Progenitor cell of endocrine pancreas (in vitro differentiated cells): ENCODE measurements at regions not wholly inside any gene's neighbourhood (a gene's known extent, or its start where the extent isn't known, plus 50 kb on each side); places are given as distances from the start of the nearest gene placed in this dataset.

Experiments
- DNase-seq: peaks from one replicate; pipeline ENCODE4 v3.0.0; 2021; ENCODE audit warnings: low spot score; ENCODE audit not compliant: unreplicated experiment
- H3K27ac Mint-ChIP-seq: 2 replicates; pipeline ENCODE4 v1.8.0; 2021; ENCODE audit warnings: mild to moderate bottlenecking, moderate library complexity, mixed read lengths
- H3K27me3 Mint-ChIP-seq: 2 replicates; pipeline ENCODE4 v1.8.0; 2021; ENCODE audit warnings: mixed read lengths
- H3K36me3 Mint-ChIP-seq: 2 replicates; pipeline ENCODE4 v1.8.0; 2022; ENCODE audit warnings: mixed read lengths; ENCODE audit not compliant: insufficient read depth
- H3K4me1 Mint-ChIP-seq: 2 replicates; pipeline ENCODE4 v1.8.0; 2021; ENCODE audit warnings: low read depth, mixed read lengths
- H3K4me3 Mint-ChIP-seq: 2 replicates; pipeline ENCODE4 v1.8.0; 2021; ENCODE audit warnings: low read depth, mild to moderate bottlenecking, moderate library complexity, mixed read lengths
- H3K9me3 Mint-ChIP-seq: 2 replicates; pipeline ENCODE4 v1.8.0; 2021; ENCODE audit warnings: low read depth, mixed read lengths
- TF ChIP-seq, protein P1 (sequence below): fragments of 200-600 bp; sonication (generic); IDR thresholded peaks from one replicate; pipeline ENCODE4 v1.5.0; 2021; ENCODE audit warnings: antibody characterized with exemption, mild to moderate bottlenecking; ENCODE audit not compliant: unreplicated experiment

DNA sequence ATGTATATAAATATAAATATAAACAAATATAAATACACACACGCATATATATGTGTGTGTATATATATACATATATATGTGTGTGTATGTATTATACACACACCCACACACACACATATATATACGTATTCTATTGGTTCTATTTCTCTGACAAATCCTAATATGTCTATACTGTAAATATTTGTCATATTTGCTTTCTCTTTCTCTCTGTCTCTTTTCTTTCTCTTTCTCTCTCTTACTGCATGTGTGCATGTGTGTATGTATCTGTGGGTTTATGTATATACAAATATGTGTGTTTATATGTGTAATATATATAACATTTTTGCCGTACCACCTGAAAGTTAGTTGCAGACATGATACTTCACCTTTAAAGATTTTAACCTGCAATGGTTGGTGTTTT lies 174.2 kb upstream of the PLEKHG7 start:
- DNase-seq = no peak
- TF ChIP-seq, protein P1, sequence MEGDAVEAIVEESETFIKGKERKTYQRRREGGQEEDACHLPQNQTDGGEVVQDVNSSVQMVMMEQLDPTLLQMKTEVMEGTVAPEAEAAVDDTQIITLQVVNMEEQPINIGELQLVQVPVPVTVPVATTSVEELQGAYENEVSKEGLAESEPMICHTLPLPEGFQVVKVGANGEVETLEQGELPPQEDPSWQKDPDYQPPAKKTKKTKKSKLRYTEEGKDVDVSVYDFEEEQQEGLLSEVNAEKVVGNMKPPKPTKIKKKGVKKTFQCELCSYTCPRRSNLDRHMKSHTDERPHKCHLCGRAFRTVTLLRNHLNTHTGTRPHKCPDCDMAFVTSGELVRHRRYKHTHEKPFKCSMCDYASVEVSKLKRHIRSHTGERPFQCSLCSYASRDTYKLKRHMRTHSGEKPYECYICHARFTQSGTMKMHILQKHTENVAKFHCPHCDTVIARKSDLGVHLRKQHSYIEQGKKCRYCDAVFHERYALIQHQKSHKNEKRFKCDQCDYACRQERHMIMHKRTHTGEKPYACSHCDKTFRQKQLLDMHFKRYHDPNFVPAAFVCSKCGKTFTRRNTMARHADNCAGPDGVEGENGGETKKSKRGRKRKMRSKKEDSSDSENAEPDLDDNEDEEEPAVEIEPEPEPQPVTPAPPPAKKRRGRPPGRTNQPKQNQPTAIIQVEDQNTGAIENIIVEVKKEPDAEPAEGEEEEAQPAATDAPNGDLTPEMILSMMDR = no peak
- Mint-ChIP-seq H3K27ac (no peak overlapping the region), H3K4me1 (peaks cover 6% of the 10 kb centered on the region), H3K9me3 (peaks cover 4% of the 10 kb centered on the region), H3K27me3 (no peaks in the 10 kb centered on the region), H3K4me3 (no peak overlapping the region), H3K36me3 (no peaks in the 10 kb centered on the region)

DNA sequence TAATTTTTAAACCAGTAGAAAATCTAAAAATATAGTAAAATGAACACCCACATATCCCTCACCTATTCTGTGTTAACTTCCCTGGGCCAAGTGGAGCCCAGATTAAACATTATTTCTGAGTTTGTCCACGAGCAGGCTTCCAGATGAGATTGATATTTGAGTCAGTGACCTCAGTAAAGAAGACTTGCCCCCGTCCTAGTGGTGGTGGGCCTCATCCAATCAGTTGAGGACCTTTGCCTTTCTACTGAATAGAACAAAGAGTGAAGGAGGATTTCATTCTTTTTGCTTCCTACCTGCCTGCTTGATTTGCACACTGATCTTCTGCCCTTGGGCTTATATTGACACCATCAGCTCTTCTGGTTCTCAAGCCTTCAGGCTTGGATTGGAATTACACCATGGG lies 174.7 kb upstream of the PLEKHG7 start:
- Mint-ChIP-seq H3K27ac (no peak overlapping the region), H3K9me3 (peaks cover 5% of the 10 kb centered on the region), H3K27me3 (no peaks in the 10 kb centered on the region), H3K4me3 (no peak overlapping the region), H3K4me1 (peaks cover 6% of the 10 kb centered on the region), H3K36me3 (no peaks in the 10 kb centered on the region)
- TF ChIP-seq, protein P1 = no peak
- DNase-seq = no peak

DNA sequence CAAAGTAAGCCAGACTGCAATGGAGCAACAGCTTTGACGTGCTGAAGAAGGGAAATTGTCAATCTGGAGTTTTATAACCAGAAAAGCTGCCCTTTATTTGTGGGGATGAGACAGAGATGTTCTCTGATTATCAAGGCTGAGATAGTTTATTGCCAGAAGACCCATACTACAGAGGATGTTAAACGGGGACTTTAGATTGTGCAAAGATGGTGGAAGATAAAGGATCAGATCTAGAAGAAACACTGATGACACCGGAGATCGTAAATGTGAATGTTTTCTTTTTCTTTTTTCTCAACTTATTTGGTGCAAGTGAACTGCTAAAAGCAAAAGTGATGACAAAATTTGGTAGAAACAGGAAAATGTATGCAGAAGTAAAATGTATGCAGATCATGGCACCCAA lies 178.3 kb upstream of the PLEKHG7 start:
- Mint-ChIP-seq H3K27me3 (no peaks in the 10 kb centered on the region), H3K4me1 (peaks cover 4% of the 10 kb centered on the region), H3K9me3 (peaks cover 4% of the 10 kb centered on the region), H3K27ac (no peak overlapping the region), H3K36me3 (no peaks in the 10 kb centered on the region), H3K4me3 (no peak overlapping the region)
- no peak for DNase-seq
- TF ChIP-seq, protein P1 = no peak

DNA sequence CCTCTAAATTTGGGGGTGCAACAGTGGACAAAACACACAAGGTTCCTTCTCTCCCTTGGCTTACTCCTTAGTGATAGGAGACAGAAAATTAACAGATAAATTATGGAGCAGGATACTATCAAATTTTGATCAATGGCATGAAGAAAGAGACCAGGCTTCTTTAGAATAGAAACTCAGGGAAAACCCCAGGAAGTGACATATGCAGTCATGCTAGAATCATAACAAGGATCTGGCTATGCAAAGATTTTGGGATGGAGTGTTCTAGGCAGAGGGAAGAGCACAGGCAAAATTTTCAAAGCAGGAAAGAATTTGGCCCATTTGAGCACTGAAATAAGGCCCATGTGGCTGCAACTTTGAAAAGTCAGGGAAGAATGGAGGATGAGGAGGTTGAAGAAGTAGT lies 182.3 kb upstream of the PLEKHG7 start:
- DNase-seq = no peak
- TF ChIP-seq, protein P1 = no peak
- Mint-ChIP-seq H3K4me3 (no peak overlapping the region), H3K27ac (no peak overlapping the region), H3K36me3 (no peaks in the 10 kb centered on the region), H3K27me3 (no peaks in the 10 kb centered on the region), H3K4me1 (peaks cover 3% of the 10 kb centered on the region), H3K9me3 (peaks cover 4% of the 10 kb centered on the region)

DNA sequence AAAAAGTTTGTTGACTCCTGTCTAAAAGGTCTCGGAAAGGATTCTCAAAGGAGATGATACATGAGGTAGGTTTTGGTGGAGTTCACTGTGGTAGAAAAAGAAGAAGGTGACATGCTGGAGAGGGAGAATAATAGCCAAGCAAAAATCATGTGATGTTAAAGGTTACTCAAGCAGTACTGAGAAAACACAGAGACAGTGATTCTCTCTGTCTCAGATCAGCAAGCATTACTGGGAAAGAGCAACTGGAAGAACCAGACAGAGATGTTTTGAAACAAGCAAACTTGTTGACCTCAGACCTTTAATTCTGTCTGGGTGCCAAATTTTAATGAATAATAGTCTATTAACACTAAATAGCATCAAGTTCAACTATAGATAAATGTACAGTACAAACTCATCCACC lies 183.5 kb upstream of the PLEKHG7 start:
- H3K36me3 Mint-ChIP-seq = no peaks in the 10 kb centered on the region
- no peaks in the 10 kb centered on the region for H3K27me3 Mint-ChIP-seq

More for the DNA sequence above, 183.5 kb upstream of the PLEKHG7 start:
- H3K4me3 Mint-ChIP-seq = no peak overlapping the region
- DNase-seq = no peak
- H3K9me3 Mint-ChIP-seq = peaks cover 4% of the 10 kb centered on the region
- peak overlapping the region; percentile 22 for H3K27ac Mint-ChIP-seq
- H3K4me1 Mint-ChIP-seq = peaks cover 3% of the 10 kb centered on the region
- TF ChIP-seq, protein P1 = no peak
